Neutrophil (primary cell): ENCODE measurements at regions not wholly inside any gene's neighbourhood (a gene's known extent, or its start where the extent isn't known, plus 50 kb on each side); places are given as distances from the start of the nearest gene placed in this dataset.

ENCODE experiments used
- H3K27ac ChIP-seq: fragments of 200-600 bp; sonication (generic); 2 replicates; pipeline ENCODE4 v1.5.1; 2016; ENCODE audit warnings: mild to moderate bottlenecking, moderate library complexity
- H3K27me3 ChIP-seq: fragments of 200-600 bp; sonication (generic); 2 replicates; pipeline ENCODE4 v1.6.0; 2016; ENCODE audit warnings: mild to moderate bottlenecking
- H3K36me3 ChIP-seq: fragments of 200-600 bp; sonication (generic); 2 replicates; pipeline ENCODE4 v1.5.1; 2017
- H3K4me1 ChIP-seq, 2 experiments: fragments of 200-600 bp in 1 of 2; sonication (generic) in 1 of 2; 1 replicate in 1 of 2; 2 replicates in 1 of 2; pipeline versions ENCODE4 v1.5.1 to v1.6.1; 2013 to 2016; ENCODE audit warnings: low read depth in 1 of 2, low read length in 1 of 2, mild to moderate bottlenecking in 1 of 2, moderate library complexity in 1 of 2; ENCODE audit not compliant: control insufficient read depth in 1 of 2, insufficient read depth in 1 of 2
- H3K4me3 ChIP-seq, 2 experiments: fragments of 200-600 bp in 1 of 2; sonication (generic) in 1 of 2; 1 replicate in 1 of 2; 2 replicates in 1 of 2; pipeline ENCODE4 v1.5.1; 2013 to 2016; ENCODE audit warnings: low read depth in 1 of 2, low read length in 1 of 2, mild to moderate bottlenecking in 1 of 2, moderate library complexity in 1 of 2
- H3K9me3 ChIP-seq: fragments of 200-600 bp; sonication (generic); 2 replicates; pipeline ENCODE4 v1.5.1; 2016
- TF ChIP-seq, protein P1 (sequence below): fragments of 200-600 bp; sonication (generic); IDR thresholded peaks from 2 replicates; pipeline ENCODE4 v1.5.1; 2016; ENCODE audit warnings: antibody characterized with exemption

DNA sequence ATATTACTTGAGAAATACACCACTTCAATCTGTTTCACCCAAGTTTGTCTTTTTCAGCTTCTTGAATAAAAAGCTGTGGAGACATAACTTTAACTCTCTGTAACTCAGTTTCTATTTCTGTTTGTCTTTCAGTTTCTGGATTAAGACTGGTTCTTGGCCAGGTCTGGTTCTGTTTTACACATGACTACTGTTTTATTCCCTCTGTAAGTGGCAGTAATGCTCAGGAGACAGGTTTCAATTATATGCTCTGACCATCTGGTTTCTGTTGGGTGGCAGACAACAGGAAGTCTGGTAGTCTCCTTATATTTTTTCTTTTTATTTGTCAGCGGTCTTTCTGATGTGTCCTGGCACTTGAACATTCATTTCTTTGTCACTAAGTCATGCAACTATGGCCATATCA lies 102.9 kb downstream of the RPS29 start:
- H3K4me1 ChIP-seq = no peaks in the 10 kb centered on the region
- TF ChIP-seq, protein P1, sequence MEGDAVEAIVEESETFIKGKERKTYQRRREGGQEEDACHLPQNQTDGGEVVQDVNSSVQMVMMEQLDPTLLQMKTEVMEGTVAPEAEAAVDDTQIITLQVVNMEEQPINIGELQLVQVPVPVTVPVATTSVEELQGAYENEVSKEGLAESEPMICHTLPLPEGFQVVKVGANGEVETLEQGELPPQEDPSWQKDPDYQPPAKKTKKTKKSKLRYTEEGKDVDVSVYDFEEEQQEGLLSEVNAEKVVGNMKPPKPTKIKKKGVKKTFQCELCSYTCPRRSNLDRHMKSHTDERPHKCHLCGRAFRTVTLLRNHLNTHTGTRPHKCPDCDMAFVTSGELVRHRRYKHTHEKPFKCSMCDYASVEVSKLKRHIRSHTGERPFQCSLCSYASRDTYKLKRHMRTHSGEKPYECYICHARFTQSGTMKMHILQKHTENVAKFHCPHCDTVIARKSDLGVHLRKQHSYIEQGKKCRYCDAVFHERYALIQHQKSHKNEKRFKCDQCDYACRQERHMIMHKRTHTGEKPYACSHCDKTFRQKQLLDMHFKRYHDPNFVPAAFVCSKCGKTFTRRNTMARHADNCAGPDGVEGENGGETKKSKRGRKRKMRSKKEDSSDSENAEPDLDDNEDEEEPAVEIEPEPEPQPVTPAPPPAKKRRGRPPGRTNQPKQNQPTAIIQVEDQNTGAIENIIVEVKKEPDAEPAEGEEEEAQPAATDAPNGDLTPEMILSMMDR = no peak

DNA sequence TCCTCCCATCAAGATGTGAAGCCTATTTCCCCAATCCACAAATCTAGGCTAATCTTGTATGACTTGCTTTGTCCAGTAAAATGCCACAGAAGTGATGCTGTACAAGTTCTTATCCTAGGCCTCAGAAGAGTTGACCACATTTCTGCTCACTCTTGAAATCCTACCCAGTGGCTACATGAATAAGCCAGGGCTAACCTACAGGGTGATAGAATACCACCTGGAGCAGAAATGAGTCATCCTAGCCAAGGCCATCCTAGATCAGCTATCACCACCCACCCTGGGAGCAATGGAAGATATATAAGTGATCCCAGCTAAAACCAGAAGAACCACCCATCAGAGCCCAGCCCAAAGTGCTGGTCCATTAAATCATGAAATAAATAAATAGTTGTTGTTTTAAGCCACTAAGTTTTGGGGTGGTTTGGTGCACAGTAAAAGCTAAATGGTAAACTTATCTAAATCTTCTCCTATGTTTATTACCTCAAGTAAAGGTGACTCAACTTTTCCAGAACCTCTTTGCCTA lies 105.1 kb downstream of the RPS29 start:
- TF ChIP-seq, protein P1 = no peak
- H3K4me3 ChIP-seq = no peak overlapping the region
- no peaks in the 10 kb centered on the region for H3K36me3 ChIP-seq
- H3K9me3 ChIP-seq = no peaks in the 10 kb centered on the region
- no peaks in the 10 kb centered on the region for H3K4me1 ChIP-seq
- H3K27ac ChIP-seq = no peak overlapping the region
- no peaks in the 10 kb centered on the region for H3K27me3 ChIP-seq

More for the DNA sequence above, 102.9 kb downstream of the RPS29 start:
- H3K27me3 ChIP-seq = no peaks in the 10 kb centered on the region
- H3K27ac ChIP-seq = no peak overlapping the region
- H3K36me3 ChIP-seq = no peaks in the 10 kb centered on the region
- H3K4me3 ChIP-seq = no peak overlapping the region
- H3K9me3 ChIP-seq = no peaks in the 10 kb centered on the region

DNA sequence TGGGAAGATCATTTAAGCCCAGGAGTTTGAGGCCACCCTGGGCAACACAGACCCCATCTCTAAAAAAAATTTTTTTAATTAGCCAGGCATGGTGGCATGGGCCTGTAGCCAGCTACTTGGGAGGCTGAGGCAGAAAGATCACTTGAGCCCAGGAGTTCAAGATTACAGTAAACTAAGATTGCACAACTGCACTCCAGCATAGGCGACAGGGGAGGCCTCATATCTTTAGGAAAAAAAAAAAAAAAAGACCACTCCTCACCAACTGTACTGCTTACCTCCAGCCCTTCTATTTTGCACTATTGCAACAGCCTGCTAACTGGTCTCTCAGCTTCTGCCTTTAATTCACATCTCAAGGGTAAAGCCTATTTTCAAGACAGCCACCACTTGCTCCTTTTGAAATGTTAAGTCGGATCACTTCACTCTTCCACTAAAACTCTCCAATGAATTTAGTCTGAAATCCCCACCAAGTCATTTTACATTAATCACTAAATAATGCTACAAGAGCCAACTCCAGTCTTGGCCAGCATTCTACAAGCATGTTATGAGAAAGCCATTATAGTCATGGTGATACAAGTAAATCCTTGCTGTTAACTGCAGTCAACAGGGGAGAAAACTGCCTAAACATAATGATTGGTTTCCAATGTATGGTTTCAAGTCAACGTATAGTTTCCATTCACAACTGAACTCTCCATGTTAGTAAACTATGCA lies 106.0 kb downstream of the RPS29 start:
- TF ChIP-seq, protein P1 = no peak
- no peaks in the 10 kb centered on the region for H3K9me3 ChIP-seq
- no peaks in the 10 kb centered on the region for H3K27me3 ChIP-seq
- H3K36me3 ChIP-seq = no peaks in the 10 kb centered on the region
- no peaks in the 10 kb centered on the region for H3K4me1 ChIP-seq
- H3K27ac ChIP-seq = no peak overlapping the region
- H3K4me3 ChIP-seq = no peak overlapping the region

DNA sequence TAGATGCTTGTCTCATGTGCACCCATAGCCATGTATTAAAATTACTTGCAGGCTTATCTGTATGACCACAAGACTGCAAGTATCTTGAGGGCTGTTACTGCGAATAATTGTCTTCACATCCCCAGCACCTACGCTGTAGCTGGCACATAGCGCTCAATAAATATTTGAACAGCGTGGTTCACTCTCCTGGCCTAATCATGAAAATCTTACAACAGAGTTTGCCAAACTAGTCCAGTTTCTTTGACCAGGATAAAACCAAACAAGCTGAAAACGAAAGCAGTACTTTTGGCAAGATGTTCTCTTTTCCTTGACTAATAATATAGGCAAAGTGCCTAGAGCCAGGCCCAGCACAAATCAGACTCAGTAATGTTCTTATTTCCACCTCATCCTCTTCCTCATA lies 106.7 kb downstream of the RPS29 start:
- TF ChIP-seq, protein P1 = no peak
- no peaks in the 10 kb centered on the region for H3K4me1 ChIP-seq
- H3K4me3 ChIP-seq = no peak overlapping the region
- H3K27me3 ChIP-seq = no peaks in the 10 kb centered on the region
- H3K27ac ChIP-seq = no peak overlapping the region
- no peaks in the 10 kb centered on the region for H3K36me3 ChIP-seq
- no peaks in the 10 kb centered on the region for H3K9me3 ChIP-seq

DNA sequence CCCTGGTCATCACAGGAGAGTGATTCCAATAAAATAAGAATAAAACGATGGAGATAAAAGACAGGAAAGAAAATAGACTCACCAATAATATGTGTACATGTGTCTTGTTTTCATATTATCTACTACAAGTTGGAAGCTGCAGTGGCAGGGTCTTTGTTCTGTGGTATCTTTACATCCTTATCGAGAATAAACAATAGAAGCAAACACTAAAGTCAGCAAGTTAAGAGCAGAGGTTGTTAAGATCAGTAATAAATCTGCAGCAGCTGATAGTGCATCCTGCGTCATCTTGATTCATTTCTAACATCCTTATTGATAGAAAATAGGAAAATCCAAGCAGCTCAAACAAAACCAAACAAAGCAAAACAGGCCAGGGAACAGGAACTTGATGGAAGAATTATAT lies 107.4 kb downstream of the RPS29 start:
- H3K4me1 ChIP-seq = no peaks in the 10 kb centered on the region
- H3K27ac ChIP-seq = no peak overlapping the region
- TF ChIP-seq, protein P1 = no peak
- no peak overlapping the region for H3K4me3 ChIP-seq
- no peaks in the 10 kb centered on the region for H3K9me3 ChIP-seq
- H3K36me3 ChIP-seq = no peaks in the 10 kb centered on the region
- H3K27me3 ChIP-seq = no peaks in the 10 kb centered on the region
